GM21447 (cell line): ENCODE measurements at regions not wholly inside any gene's neighbourhood (a gene's known extent, or its start where the extent isn't known, plus 50 kb on each side); places are given as distances from the start of the nearest gene placed in this dataset.

ENCODE experiments used
- ATAC-seq: cut with Tn5 transposase; IDR thresholded peaks from one replicate; pipeline ENCODE4 v1.9.1; 2021; ENCODE audit not compliant: unreplicated experiment

DNA sequence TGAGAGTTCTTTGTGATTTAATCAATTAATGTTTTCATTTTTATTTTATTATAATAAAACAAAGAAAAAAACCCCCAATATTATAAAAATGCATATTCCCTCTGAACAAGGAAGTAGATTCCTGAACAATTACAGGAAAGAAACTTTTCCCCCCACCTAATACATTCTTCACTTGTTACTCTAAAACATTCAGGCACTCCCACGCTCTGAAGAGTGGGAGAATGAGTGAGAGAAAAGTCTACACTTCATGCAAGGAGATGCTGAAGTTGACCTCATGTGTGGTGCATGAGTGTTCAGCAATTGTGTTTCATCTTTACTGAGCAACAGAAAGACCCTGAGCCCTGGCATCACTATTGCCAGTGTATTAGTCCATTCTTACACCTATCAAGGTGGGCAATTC lies 244.2 kb upstream of the IGFBP3 start:
- ATAC-seq, result no peak

GRCh38 chr7:46164629-46165028 lies 243.6 kb upstream of the IGFBP3 start:
- no peak for ATAC-seq

DNA sequence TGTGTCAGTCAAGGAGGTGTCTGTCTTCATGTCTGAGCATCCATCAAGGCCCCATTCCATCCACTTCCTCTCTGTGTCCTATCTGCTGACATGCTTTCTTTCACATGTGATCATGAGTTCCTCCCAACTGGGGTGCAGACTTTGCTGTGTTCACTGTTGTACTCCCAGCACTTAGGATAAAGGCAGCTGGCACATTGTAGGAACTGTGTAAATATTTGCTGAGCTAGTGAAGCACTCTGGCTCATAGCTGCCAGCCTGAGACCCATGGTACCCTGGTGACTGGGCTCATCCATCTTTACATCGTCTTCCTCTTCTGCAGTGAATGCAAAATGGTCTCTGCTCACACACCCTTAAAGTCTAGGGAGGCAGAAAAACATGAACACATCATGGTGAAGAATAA lies 242.2 kb upstream of the IGFBP3 start:
- ATAC-seq, result no peak

DNA sequence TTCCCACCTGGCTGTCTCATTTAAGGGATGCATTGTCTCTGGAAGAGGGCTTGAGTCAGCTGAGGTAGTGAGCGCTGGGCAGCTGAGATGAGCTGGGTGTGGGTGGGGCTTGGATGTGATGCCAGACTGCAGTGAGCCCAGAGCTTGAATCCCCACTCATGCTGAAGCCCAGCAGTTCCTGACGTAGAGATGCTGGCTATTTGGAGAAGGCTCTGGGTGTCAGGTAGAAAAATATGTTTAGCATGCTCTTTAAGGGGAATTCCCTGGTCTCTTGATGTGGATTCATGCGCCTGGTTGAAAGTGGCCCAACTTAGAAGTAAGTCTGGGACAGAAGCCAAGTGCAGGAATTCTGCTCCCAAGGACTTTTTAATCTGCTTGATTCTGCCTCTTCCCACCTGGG lies 241.5 kb upstream of the IGFBP3 start:
- no peak for ATAC-seq

- no peak for ATAC-seq
Measured at GRCh38 chr7:46160861-46161260, 239.8 kb upstream of the IGFBP3 start.

GRCh38 chr7:46157931-46158330 lies 236.9 kb upstream of the IGFBP3 start:
- ATAC-seq, result no peak

DNA sequence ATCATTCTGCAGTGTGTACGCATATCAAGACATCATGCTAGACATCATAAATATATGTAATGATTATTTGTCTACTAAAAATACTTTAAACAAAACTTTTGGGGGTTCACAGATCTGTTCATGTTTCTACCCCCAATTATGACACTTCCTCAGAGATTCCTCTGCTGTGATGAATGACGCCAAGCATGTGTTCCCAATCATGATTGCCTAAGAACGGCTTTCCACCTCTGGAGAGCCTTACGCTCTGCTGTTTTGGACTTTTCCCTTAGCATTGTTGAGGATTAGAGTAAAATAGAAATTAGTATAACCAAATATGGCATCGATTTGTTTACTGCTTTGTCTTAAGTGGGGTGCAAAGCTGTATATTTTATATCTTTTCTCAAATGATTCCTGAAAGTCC lies 236.3 kb upstream of the IGFBP3 start:
- ATAC-seq, result no peak

DNA sequence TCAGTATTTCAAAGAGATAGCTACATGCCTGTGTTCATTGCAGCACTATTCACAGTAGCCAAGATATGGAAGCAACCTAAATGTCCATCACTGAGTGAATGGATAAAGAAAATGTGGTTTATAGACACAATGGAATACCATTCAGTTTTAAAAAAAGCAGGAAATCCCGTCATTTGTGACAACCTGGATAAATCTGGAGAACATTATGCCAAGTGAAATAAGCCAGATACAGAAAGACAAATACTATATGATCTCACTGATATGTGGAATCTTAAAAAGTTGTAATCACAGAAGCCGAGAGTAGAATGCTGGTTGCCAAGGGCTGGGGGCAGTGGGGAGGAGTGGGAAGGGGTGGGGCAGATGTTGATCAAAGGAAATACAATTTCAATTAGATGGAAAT lies 235.8 kb upstream of the IGFBP3 start:
- no peak for ATAC-seq

- ATAC-seq, result no peak
Measured at GRCh38 chr7:46156086-46156485, 235.0 kb upstream of the IGFBP3 start.

DNA sequence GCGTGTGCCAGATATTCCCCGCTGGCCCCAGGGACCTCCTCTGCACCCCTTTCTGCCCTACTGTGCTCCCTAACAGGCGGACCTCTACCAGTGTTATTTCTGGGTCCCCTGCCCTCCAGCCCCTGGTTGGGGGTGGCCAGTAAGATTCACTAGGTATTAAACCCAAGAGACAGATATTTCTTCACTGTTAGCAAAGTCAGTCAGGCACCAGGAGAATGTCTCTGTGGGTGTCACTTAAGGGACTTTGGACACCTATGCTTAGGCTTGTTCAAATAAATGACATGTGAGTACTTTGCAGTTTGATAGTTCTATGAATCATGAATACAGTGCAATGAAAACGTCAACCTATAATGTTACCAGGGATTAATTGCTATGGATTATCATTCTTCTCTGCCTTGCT lies 234.3 kb upstream of the IGFBP3 start:
- ATAC-seq, result no peak

- no peak for ATAC-seq
Measured at GRCh38 chr7:46153951-46154787, 233.1 kb upstream of the IGFBP3 start.

- ATAC-seq, result no peak
Measured at GRCh38 chr7:46153583-46153950, 232.5 kb upstream of the IGFBP3 start.

DNA sequence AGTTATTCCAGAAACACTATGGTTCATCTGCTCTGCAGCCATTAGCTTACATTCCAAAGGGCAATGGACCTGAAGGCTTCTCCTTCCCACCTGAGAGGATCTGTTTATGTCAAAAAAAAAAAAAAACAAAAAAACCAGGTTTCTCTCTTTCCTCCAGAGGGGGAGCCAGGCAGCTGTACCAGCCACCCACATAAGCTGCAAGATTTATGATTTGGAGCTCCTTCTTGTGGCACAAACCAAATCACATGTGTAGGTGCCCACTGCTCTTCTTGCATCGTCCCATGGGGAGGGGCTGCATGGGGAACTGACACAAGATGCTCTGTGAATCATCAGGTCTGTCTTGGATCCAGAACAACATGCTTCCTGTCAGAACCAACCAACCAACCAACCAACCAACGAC lies 231.6 kb upstream of the IGFBP3 start:
- ATAC-seq, result no peak

GRCh38 chr7:46150721-46151120 lies 229.6 kb upstream of the IGFBP3 start:
- ATAC-seq, result no peak

DNA sequence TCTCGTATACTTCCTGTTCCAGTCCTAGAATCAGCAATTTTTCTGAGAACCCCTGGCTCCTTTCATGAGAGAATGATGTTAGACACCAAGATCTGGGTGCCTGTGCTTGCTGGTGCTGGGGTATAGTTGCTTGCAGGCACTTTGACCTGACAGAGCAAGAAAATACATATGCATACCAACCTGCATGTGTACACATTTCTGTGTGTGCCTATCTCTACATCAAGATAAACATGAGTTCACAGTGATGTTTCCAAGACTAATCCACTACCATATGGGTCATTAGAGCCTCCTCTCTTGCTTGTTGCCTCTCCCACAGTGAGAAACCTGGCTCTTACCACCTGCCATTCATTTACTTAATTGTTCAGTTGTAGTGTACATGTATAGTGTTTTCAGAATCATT lies 229.1 kb upstream of the IGFBP3 start:
- ATAC-seq, result no peak

DNA sequence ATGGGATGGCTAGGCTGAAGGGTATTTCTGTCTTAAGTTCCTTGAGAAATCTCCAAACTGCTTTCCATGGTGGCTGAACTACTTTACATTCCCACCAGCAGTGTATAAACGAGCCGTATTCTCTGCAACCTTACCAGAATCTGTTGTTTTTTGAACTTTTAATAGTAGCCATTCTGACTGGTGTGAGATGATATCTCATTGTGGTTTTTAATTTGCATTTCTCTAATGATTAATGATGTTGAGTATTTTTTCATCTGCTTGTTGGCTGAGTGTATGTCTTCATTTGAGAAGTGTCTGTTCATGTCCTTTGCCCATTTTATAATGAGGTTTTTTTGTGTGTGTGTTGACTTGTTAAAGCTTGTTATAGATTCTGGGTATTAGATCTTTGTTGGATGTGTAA lies 226.8 kb upstream of the IGFBP3 start:
- no peak for ATAC-seq

- ATAC-seq, result no peak
Measured at GRCh38 chr7:46146454-46147255, 225.6 kb upstream of the IGFBP3 start.

- no peak for ATAC-seq
Measured at GRCh38 chr7:46145412-46145811, 224.3 kb upstream of the IGFBP3 start.

GRCh38 chr7:46143949-46144917 lies 223.2 kb upstream of the IGFBP3 start:
- ATAC-seq, result no peak

- ATAC-seq, result no peak
Measured at GRCh38 chr7:46143421-46143820, 222.3 kb upstream of the IGFBP3 start.

DNA sequence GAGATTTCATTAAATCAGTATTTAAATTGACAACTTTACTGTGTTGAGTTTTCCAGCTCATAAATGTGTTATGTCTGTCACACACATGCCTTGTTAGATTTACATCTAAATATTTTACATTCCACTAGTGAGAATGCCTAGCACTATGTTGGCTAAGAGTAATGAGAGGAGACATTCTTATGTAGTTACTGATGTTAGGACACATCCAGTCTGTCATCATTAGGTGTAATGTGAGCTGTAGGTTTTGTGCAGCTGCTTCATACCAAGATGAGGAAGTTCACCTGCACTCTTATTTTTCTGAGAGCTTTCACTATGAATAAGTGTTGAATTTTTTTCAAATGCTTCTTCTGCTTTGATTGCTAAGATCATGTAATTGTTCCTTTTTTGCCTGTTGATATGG lies 218.0 kb upstream of the IGFBP3 start:
- no peak for ATAC-seq
